HG03442 (cell line): ENCODE measurements at regions not wholly inside any gene's neighbourhood (a gene's known extent, or its start where the extent isn't known, plus 50 kb on each side); places are given as distances from the start of the nearest gene placed in this dataset.

Experiments used
- ATAC-seq: cut with Tn5 transposase; IDR thresholded peaks from one replicate; pipeline ENCODE4 v1.9.1; 2021; ENCODE audit warnings: mild to moderate bottlenecking, moderate library complexity; ENCODE audit not compliant: unreplicated experiment

DNA sequence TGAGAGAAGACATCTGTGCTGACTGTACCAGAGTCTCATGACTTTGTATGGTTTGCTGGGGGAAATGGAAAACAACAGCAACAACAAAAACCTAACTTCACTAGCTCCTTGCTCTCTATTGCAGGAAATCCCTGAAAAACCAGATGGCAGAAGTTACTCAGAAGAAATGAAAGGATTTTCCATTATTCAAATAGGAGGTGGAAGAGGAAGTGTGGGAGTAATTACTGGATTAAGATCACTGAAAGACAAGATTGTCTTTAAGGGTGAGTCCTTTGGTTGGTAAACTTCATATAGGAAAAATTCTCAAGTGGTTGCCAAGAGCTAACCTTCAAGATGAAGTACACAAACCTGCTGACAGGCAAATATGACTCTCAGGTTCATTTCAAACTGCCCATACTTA is 391.9 kb upstream of the ATP2B1 start:
- ATAC-seq: no peak

DNA sequence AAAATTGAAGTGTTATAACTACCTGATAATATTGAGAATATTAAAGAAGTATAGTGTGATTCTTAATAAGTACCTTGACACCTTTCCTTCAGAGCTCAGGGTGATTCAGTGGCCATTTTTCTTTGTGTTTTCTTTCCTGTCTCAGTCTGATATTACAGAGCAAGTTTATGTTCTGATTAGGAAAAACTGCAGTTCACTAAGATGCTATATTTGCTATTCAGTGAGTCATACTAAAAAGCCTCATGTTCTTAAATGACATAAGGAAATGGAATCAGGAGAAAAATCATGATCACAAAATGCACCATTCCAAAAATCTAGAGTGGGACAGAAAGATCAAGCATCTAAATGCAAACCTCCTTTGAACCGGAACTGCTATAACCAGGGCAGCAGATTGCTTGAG is 390.6 kb upstream of the ATP2B1 start:
- no peak for ATAC-seq

DNA sequence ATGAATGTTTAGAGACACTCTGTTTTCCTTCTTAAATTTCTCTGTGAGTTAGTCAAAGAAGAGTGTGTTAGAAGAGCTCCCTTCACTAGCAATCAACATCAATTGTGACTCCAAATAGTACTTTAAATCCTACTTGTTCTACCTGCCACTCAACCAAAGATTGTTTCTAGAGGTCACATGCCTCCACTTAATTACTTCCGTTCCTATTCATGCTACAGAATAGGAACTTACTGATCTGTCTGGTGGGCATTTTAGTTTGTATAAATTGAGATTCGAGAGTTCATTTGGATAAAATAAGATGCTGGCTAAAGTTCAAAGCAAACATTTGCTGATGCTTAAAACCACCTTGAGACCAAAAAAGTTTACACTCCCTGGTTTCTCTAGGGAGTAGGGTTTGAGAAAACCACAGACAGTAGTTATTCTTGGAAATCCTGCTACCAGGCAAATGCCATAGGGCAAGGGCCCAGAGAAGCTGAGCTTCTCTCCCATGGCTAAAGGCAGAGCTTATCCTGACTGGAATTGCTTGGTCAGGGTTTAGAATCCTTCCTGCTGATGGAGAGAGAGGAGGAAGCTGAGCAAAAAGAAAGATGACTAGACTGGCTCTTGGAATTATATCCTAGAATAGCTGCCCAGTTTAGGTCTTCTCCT is 389.6 kb upstream of the ATP2B1 start:
- no peak for ATAC-seq

DNA sequence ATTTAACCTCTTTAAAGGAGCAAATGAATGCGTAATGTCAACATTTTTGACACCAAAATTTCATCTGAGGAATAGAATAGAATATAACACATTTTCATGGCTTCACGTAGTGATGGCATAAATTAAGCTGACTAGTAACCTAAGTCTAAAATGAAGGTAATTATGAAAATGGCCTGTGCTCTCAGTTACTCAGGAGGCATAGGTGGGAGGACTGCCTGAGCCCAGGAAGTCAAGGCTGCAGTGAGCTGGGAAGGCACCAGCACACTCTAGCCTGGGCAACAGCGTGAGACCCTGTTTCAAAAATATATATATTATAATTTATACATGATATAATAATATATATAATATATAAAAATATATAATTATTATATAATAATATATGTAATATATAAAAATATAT is 383.2 kb upstream of the ATP2B1 start:
- ATAC-seq: no peak

DNA sequence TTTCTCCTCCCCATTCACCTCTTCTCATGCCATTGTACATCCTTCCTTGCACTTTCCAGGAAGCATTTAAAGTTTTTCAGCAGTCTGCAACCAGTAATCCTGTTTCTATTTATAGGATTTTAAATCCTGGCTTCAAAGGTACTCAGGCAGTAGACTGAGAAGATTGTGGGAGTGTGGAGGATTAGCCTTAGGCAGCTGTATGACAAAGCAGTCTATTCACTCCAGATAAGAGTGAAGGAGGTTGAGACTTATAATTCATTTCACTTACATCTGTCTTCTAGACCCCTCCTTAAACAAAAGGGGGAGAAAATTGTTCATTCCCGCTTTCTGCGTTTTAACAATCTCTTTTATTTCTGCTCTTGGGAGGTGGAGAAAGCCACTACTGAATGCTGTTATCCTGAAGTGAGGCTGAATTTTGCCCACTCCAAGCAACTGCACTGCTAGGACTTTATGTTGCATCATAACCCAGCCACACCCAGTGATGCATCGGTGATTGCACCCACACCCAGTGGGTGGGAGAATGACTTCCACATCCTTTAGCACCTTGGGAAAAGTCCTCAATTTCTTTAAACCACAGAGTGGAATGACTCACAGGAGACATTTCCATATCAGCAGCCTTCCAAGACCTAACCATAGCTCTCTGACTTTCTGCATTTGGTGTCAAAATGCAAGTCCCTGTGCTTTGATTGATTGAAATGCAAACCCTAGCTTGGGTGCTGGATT is 382.5 kb upstream of the ATP2B1 start:
- no peak for ATAC-seq

DNA sequence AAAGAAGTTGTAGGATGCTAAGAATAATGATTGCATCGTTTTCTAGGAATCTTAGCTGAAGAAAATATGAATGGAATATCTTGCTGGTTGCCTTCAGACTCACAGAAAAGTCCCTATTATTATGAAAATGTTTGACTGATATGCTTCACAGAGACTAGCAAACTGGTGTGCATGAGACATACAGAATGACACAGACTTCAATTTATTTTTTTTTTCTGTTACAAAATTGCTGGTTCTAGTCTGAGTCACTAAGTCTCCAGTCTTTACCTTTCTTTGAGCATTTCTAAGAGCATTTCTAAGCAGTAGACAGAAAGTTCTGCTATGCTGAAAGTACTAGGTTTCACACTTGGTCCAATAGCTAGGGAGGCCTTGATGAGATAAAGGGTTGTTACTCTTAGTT is 377.6 kb upstream of the ATP2B1 start:
- no peak for ATAC-seq

DNA sequence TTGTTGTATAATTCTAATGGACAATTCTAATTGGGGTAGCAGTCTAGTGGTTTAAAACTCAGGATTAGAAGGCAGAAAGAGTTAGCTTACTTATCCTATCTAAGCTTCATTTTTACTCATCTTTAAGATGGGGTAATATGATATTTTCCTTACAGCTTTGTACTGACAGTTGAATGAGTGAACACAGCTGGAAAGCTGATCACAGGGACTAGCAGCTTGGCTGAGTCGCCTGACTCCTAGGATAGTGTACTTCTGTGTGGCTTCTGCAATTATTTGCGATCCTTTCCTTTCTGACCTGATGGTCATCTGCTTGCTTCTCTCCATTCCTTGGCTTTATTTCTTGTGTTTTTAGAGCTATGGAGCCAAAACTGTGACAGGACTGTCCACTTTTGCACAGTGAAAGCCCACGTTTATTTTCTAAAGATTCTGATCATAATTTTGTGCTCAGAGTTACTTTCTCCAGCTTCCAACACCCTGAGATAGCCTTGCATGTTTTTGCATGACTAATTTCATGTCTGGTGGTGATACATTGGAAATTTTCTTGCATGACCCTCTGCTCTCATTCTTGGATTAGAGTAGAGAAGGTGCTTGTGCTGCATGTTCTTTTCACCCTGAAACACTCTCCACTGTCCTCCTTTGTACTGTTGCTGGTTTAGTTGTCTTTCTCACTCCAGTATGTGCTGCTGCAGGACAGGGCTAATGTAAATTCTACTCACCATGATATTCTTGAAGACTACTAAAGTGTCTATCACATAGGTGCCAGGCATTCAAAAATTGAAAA is 377.0 kb upstream of the ATP2B1 start:
- ATAC-seq: no peak

DNA sequence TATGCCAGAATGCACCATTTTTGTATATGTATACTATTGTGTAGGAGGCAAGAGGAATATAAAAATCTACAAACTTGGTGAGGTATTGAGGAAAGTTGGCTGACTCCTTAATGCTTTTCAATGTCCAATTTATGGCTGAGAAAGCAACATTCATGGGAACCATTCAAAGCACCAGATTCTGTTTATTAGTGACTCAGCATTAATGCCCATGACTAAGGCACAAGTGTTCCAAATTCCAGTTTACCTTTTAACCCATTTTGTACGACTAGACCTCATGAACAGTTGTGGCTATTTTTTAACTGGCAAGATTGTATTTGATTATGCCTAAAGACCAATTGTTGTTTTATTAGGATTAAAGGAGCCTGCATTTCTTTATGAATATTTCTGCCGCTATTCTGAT is 375.4 kb upstream of the ATP2B1 start:
- ATAC-seq: no peak

DNA sequence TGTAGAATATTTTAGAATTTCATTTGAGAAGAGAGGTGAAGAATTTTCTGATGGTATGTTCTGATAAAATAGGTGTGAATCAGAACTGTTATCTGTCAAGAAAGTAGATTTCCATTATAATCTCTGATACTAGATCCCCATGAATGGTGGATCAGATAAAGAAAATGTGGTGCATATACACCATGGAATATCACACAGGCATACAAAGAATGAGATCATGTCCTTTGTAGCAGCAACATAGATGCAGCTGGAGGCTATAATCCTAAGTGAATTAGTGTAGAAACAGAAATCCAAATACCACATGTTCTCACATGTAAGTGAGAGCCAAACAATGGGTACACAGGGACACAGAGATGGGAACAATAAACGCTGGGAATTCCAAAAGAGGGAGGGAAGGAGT is 372.0 kb upstream of the ATP2B1 start:
- ATAC-seq: no peak

DNA sequence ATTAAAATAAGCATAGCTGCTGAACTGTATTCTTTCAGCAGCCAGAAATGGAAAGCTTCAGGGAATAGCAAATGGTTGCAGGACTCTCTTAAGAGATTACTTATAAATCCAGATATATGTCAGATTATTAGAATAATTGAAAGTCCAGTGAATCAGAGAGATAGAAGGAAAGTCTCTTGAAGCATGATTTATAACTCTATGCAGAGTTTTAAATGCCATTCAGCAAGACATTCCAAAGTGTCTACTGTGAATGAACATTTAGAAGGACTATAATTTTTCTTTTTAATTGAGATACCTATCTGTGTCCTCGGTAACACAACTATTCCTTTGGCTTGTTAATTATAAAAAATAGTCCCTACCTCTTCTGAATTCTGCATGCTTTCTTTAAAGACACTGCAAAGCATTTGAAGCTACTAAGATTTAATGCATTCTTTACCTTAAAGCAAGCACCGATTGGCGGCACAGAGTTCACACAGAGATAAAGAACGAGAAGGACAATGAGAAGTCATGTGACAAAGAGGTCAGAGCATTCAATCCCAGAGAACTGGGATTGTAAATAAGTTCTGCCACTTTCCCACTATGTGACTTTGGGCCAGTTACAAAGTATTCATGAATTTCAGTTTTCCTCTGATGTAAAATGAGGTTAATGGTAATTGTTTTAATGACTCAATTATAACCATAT is 371.0 kb upstream of the ATP2B1 start:
- no peak for ATAC-seq

DNA sequence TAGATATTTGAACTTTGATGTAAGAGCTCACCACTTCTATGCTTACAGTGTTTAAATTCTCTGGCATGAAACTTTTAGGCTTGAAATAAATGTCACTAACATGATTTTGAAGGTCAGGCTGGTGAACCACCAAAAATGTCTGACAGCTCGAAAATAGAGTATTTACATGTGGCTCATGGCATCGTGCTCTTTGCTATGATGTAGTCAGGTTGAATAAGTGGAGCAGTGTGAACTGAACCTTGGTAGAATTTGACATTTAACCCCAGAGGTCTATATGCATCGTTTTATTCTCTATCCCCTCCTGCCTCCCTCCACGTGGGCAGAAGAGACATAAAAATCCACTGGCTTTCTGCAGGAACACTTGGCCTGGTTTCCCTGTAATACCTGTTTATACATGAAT is 369.7 kb upstream of the ATP2B1 start:
- ATAC-seq: no peak

DNA sequence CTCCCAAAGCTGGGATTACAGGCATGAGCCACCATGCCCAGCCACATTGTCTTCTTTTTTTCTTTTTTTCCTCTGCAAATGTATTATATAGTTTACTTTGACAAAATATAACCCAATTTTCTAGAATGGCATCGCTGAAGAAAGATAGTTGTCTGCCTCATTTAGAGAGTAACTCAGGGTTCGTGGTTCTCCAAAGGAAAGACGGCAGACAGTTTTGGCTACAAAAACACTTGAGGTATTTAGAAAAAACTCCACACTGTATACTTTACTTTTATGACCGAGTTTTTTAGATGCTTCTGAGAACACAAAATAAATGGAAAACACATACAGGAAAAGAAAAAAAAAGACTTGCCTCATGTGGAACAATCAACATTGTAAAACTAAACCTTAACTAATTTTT is 369.1 kb upstream of the ATP2B1 start:
- no peak for ATAC-seq

DNA sequence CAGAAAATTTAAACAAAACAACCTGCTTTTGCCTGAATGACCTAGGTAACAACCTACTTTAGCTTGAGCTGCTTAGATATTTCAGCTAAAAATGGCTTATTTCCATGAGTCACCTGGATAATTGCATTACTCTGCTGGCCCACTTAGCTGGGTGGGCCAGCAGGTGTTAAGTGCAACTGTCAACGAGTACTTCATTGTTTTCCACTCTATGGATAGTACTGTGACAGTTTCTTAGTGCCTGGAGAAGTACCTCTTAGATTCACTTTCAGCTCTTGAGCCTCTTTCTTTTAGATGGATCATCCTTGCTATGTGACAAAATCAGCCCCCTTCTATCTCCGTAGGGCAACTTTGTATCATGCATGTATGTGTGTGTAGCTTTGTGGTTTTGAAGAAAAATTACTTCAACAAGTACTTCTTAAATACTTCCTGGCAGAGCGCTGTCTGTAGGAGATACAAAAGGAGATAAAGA is 368.2 kb upstream of the ATP2B1 start:
- ATAC-seq: no peak

DNA sequence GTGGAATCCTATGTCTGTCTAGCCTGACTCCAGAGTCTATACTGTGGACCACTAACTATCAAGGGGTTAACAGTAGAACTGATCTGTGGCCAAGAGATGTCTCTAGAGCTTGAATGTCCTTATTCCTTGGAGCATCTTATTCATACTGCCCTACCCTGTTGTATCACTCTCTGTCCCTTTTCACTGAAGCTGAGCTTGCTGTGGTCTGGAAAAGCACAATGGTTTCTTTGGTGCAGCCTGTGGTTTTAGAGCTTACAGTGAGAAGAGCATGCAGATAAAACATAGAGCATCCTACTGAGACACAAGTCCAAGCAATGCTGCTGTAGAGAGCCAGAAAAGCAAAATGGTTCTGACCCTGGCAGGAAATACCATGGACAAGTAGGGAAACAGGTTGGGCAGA is 367.0 kb upstream of the ATP2B1 start:
- no peak for ATAC-seq

DNA sequence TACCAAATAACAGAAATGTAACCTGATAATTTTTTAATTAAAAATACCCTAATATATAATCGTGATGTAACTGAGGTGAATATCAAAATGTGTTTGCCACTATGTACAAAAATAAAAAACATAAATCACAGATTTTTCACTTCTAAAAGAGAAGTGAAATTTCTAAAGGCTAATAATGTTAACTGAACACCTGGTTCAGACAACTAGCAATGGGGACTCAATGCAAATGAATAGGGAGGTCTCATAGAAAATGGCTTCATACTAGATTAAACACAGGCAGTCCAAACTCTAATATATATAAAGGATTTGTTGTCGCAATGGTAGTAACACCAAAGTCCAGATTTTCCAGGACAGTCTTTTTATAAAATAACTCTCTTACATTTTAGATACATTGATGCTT is 365.4 kb upstream of the ATP2B1 start:
- ATAC-seq: no peak

DNA sequence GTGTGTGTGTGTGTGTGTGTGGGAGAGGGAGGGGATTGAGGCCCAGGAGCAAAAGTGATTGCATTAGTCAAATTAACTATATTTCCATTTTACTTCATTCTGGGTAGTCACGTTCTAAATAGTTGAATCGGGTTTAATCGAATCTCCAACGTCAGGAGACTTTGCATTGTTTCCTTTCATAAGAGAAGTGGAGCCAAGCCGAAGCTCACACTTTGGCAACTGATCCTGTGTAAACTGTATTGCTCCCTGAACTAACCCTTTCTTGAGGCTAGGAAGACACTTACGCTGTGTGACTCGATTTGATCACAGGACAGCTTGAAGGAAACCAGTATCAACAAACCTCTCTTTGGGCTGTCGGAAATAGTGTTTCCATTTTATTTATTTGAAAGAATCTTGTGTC is 363.4 kb upstream of the ATP2B1 start:
- ATAC-seq: no peak

DNA sequence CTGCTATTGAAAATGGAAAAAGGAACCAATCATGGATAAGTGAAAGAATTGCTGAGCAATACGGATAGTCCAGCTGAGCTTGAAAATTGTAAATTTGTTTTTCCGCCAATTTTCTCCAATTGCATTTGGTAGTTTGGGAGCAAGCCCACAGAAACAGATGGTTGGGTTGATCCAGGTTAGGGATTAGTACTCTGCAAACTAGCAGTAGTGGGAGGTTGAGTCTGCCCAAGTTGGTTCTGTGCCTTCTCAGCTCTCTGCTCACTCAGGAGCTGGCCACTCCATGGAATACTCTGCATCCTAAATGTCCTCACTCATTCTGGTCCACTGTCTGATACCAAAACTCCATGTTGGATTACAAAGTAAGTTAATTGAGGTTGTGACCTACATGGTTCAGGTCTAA is 361.1 kb upstream of the ATP2B1 start:
- no peak for ATAC-seq

DNA sequence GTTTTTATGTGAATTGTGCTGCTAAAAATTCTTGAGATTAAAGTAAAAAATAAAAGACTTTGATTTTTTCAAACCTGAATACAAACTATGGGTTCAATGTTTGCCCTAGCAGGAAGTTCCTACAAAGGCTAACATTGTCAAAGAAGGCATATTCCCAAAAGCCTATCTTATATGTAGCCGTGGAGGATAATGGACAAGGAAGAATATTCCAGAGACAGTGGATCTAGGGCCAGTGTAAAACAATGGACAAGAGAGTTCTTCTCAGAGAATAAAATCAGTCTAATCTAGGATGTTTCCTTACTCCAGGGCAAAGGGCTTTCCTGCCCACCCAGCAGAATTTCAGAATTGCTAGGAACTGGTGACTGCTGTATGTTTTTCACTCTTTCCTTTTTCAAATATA is 359.2 kb upstream of the ATP2B1 start:
- ATAC-seq: no peak

DNA sequence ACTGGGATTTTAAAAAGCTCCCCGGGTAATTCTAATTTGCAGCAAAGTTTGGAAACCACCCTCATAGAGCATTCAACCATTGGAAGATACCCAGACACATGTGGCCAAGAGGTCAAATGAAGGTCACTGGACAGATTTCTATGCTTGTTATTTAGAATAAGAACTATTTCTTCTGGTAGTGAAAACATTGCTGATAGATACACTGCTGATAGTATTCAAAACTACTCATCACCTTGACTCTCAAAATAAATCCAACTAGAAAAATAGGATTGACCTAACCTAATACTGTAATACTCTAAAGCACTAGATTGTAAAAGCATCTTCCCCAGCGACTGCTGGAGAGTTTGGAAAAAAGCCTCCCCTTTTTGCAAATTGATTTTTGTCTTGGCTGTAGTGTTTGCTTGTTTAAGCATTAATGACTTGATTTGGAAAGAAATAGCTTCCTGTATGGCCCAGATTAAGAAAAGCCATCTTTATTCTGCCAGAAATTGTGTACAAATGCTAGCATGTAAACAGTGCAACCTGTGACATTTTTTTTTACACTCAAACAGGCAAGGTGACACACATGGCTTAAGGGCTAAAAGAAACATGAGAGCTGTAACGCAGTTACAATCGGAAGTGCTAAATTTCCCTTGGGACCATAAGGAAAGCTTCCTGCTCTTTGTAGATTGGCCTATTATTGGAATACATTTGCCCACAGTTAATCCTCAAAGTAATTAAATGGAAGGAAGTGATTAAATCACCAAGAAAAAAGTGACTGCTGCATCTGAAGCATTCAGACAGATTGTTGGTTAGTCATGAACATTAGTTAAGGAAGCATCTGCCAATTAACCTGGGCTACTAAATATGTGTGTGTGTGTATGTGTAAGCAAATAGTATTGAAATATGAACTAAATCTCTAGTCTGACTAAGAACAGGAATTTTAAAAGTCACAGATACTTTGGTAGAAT is 356.5 kb upstream of the ATP2B1 start:
- no peak for ATAC-seq

DNA sequence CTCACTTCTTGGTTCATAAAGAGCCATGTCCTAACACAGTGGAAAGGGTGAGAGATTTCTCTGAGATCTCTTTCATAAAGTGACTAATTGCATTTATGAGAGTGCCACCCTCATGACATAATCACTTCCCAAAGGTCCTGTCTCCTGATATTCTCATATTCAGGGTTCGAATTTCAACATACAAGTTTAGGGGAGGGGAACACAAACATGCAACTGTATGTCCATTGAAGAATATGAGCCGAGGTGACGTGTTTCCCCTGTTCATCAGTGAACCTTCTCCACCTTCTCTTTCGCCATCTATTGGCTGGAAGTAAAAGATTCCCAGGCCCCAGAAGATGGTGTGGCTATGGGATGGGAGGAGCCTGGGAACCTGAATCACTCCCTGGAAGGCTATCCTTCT is 354.2 kb upstream of the ATP2B1 start:
- no peak for ATAC-seq
